Lung microvascular endothelial cell (primary cell): ENCODE measurements at regions not wholly inside any gene's neighbourhood (a gene's known extent, or its start where the extent isn't known, plus 50 kb on each side); places are given as distances from the start of the nearest gene placed in this dataset.

ENCODE experiments used
- DNase-seq, 2 donors: peaks; one replicate each; pipeline versions ENCODE4 v3.0.0 to v3.0.0-alpha.2; 2010; ENCODE audit warnings: low read depth in 2 of 2

DNA sequence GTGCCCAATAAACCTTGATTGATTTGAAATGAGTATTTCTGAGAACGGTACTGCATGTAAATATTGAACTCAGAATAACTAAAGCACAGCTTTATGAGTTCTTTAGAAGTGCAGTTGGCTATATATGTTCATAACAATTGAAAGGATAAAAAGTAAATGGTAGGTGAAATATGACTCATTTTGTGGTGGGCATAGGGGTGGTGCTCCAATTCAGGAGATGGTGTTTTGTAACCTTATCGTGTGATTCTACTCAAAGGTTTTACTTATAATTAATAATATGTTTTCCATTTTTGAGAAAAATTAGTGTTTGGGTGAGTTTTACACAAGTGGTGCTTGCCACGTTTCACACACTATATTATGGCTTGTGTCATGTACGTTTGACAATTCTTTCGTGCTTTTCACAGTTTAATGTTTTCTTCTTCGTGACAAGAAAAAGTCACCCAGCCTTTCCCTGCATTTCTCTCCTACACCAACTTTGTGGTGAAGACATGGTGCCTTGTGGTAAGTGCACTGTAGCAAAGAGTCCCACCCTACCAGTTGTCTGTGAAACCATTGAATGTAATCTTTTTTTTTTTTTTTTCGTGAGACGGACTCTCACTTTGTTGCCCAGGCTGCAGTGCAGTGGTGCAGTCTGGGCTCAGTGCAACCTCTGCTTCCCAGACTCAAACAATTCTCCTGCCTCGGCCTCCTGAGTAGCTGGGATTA is 492.5 kb upstream of the SGCD start:
- DNase-seq = no peak

DNA sequence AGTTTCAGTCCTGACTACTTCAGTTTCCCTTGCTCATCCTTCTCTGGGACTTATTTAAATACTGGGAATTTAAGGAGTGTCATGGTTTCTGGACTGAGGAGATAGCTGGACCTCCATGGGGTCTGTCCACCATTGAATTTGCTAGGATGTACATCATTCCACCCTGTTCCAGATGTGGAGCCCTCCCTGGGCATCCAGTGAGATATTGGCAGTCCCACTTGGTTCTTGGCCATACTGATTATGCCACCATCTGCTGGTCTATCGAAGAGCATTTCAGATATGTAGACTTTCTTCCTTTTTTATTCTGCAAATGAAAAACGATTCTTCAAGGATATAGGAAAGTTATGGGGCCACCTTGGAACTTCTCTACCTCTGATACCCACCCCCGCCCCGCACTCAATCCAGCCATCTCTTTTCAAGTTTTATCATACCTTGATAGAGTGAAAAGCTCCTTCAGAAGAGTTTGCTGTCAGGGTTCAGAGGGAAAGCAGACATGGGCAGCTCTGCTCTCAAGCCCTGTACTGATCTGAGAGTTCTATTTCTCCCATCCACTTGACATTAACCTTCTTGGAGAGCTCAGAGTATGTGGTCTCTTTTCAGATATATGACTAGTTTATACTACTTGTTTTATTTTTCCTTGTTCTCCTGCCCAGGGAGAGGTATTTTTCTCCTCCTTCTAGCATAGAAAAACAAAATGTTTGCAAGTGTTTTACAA is 490.7 kb upstream of the SGCD start:
- DNase-seq = no peak

GRCh38 chr5:155838394-155838793 is 488.6 kb upstream of the SGCD start:
- no peak for DNase-seq

- DNase-seq = no peak
Observed at GRCh38 chr5:155839251-155840037, 487.5 kb upstream of the SGCD start.

DNA sequence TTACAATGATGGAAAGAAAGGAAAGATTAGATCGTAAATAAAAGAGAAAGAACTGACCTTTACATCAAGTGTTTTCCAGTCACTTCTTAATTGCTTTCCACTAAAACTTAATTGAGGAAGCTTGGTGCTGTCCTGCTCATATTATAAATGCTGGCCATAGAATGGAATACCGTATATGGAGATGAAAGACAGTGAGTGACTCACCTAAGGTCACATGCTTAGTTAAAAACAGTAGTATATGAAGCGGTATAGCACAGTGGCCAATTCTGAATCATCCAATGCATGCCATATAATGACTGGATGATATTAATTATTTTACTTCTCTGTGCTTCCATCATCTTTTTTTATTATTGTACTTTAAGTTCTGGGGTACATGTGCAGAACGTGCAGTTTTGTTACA is 482.4 kb upstream of the SGCD start:
- DNase-seq = no peak

DNA sequence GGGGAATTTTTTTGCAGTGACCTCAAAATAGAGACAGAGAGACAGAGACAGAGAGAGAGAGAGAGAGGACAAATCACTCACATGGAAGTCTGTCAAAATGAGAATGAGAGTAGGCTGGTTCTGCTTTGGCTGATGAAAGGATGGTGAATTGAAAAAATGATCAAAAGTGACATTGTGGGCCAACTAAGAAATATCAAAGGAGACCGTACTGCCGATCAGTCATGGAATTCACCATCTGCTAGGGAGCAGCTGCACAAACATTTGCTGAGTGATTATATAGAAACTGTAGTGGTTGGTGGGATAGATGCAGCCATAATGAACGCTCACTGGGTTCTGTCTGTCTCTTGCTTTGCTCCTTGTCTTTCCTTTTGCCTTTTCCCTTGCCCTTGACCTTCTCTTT is 476.6 kb upstream of the SGCD start:
- no peak for DNase-seq

DNA sequence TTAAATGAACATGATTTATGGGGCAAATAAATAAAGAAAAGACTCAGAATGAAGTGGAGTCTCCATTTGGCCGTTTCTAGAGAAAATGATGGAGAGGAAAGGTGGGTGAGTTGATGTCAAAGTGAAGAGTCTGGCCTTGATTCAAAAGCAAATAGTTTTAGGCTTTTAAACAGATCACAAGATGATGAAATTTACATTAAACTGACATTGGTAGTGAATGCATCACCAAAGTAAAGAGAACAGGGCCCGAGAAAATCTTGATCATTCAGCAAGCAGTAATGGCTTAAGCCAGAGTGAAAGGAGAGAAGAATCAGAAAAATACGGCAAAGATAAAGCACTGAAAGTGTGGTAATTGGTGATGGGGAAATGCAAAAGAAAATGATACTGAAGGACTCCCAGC is 460.0 kb upstream of the SGCD start:
- DNase-seq = no peak

DNA sequence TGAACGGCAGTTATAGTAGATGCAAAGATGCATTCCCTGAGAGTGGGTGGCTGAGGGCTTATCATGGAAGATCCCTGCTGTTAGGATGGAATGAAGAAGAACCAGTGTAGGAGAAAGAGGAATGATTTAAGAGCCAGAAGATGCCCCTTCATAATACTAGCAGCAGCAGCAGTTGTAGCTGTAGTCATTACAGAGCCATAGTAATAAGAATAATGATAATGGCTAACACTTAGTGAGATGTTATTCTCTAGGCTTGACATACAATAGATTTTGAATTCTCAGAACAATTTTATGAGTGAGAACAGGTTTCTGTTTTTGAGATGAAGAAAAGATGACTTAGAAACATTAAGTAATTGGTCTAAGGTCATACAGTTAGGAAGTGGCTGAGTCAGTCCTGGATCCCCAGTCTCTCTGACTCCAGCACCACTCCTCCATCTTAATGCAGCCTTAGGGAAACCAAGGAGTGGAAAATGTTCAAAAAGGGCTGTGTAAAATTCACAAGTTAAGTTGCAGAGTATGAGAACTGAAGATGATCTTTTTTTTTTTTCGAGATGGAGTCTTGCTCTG is 459.4 kb upstream of the SGCD start:
- no peak for DNase-seq

- no peak for DNase-seq
Observed at GRCh38 chr5:155870636-155871035, 456.3 kb upstream of the SGCD start.

- no peak for DNase-seq
Observed at GRCh38 chr5:155871623-155872022, 455.3 kb upstream of the SGCD start.

DNA sequence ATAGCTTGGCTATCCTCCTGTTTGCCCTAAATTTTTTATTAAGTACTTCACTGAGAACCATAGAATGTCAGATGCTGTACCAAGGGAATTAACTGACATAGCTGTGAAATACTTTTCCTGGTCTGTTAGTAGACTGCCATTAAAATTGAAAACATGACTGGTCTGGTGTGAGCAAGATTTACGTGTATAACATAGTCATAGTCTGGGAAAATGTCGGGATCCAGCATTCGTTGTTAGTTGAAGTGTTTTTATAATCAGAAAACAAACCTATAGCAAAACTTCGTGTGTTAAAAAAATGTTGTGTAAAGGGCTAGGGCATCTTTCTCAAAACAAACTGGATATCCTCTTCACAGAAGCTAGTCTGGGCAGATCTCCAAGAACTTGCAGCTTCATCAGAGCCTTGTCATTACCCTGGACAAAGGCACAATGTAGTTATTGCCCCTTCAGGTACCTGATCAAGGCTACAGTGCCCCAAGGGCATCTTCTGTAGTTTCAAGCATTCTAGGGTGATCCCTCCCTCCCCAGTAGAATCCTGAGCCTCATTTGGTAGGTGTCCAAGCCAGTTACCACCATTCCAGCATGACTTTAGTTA is 454.2 kb upstream of the SGCD start:
- no peak for DNase-seq

DNA sequence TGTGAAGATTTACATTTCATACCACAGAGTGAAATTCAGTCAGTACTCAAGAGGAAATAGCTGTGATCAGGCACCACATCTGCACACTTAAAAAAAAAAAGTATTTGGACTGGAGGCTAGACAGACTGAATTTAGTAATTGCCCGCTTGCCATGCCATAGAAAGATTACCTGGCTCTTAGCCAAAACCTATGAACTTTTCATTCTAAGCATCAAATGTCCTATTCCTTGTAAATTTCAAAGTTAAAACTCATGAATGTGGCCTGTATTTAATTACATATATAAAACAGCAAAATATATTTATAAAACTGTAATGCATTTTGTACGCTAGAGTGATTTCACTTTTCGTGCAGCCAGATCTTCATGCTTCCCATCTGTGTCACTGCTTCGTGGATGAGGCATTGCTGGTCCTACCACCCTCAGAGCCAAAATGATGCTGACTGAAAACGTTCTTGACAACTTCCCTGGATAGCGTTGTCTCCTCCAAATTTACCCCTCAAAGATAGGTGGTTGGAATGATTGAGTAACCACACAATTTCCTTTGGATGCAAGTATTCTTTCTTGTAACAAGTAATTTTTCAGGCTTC is 447.9 kb upstream of the SGCD start:
- no peak for DNase-seq

GRCh38 chr5:155884041-155884440 is 442.9 kb upstream of the SGCD start:
- DNase-seq = no peak

- no peak for DNase-seq
Observed at GRCh38 chr5:155885199-155885598, 441.8 kb upstream of the SGCD start.

GRCh38 chr5:155886311-155887031 is 440.5 kb upstream of the SGCD start:
- no peak for DNase-seq

- DNase-seq = no peak
Observed at GRCh38 chr5:155895484-155895883, 431.5 kb upstream of the SGCD start.

GRCh38 chr5:155897761-155898160 is 429.2 kb upstream of the SGCD start:
- no peak for DNase-seq

- DNase-seq = no peak
Observed at GRCh38 chr5:155898284-155898683, 428.7 kb upstream of the SGCD start.

GRCh38 chr5:155903791-155904190 is 423.2 kb upstream of the SGCD start:
- no peak for DNase-seq

DNA sequence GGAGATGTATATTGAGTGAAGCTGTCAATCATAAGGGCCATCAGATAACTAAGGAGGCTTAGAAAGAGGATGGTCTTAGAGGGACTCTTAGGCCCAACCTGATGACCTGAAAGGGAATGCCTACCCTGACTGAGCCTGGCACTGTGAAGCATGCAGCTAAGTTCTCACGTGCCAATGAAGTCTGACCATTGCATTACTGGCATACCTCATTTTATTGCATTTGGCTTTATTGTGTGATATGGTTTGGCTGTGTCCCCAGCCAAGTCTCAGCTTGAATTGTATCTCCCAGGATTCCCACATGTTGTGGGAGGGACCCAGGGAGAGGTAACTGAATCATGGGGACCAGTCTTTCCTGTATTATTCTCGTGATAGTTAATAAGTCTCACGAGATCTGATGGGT is 421.6 kb upstream of the SGCD start:
- no peak for DNase-seq

DNA sequence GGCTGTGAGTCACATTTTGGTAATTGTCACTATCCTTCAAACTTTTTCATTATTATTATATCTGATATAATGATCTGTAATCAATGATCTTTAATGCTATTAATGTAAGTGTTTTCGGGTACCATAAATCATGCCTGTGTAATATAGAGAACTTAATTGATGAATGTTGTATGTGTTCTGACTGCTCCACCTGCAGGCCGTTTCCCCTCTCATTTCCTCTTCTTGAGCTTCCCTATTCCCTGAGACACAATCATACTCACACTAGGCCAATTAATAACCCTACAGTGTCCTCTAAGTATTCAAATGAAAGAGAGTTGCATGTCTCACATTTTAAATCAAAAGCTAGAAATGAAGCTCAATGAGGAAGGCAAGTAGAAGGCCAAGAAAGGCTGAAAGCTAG is 420.9 kb upstream of the SGCD start:
- DNase-seq = no peak
